HG02885 (cell line): ENCODE measurements at regions not wholly inside any gene's neighbourhood (a gene's known extent, or its start where the extent isn't known, plus 50 kb on each side); places are given as distances from the start of the nearest gene placed in this dataset.
"Not testable (repeated sequence)": the region's sequence is repeated elsewhere in the genome, so short reads cannot be mapped to it uniquely, and the experiment has no call there.

Experiments
- ATAC-seq: cut with Tn5 transposase; IDR thresholded peaks from one replicate; pipeline ENCODE4 v1.9.1; 2021; ENCODE audit warnings: mild to moderate bottlenecking; ENCODE audit not compliant: unreplicated experiment, poor library complexity

- ATAC-seq = no peak
Observed at GRCh38 chr7:104264285-104264684, 56.5 kb upstream of the ORC5 start.

GRCh38 chr7:104267701-104268368 is 60.0 kb upstream of the ORC5 start:
- ATAC-seq = no peak

- ATAC-seq = no peak
Observed at GRCh38 chr7:104271948-104272347, 56.5 kb upstream of the LHFPL3 start.

GRCh38 chr7:104272767-104273384 is 55.5 kb upstream of the LHFPL3 start:
- ATAC-seq = peak; percentile 57

- no peak for ATAC-seq
Observed at GRCh38 chr7:104275900-104276299, 52.5 kb upstream of the LHFPL3 start.

GRCh38 chr7:104276730-104277129 is 51.7 kb upstream of the LHFPL3 start:
- not testable (repeated sequence) for ATAC-seq
